ENCODE measurements at regions not wholly inside any gene's neighbourhood (a gene's known extent, or its start where the extent isn't known, plus 50 kb on each side); places are given as distances from the start of the nearest gene placed in this dataset.

DNA sequence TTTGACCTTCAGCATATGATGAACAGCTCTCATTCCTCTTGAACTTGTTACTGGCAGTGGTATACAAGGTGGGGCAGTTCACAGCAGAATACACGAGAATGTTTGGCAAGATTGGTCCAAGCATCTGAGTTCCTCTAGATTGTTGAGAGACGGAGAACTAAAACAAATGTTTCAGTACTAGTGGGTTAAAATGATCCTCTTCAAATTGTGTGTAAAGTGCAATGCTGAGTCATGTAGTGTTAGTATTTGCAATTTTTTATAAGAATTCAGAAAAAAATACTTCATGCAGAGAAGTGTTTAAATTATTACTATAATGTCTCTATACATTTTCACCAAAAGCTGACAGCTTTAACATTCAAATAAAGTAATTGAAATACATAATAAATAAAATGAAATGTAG, 879.8 kb downstream of the TFAP2A start:
- TF ChIP-seq, protein P1, sequence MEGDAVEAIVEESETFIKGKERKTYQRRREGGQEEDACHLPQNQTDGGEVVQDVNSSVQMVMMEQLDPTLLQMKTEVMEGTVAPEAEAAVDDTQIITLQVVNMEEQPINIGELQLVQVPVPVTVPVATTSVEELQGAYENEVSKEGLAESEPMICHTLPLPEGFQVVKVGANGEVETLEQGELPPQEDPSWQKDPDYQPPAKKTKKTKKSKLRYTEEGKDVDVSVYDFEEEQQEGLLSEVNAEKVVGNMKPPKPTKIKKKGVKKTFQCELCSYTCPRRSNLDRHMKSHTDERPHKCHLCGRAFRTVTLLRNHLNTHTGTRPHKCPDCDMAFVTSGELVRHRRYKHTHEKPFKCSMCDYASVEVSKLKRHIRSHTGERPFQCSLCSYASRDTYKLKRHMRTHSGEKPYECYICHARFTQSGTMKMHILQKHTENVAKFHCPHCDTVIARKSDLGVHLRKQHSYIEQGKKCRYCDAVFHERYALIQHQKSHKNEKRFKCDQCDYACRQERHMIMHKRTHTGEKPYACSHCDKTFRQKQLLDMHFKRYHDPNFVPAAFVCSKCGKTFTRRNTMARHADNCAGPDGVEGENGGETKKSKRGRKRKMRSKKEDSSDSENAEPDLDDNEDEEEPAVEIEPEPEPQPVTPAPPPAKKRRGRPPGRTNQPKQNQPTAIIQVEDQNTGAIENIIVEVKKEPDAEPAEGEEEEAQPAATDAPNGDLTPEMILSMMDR (IDR thresholded peaks at IDR 0.05), result no peak
- TF ChIP-seq POLR2A (IDR thresholded peaks at IDR 0.05), result no peak
